22Rv1 (cell line): ENCODE measurements at regions not wholly inside any gene's neighbourhood (a gene's known extent, or its start where the extent isn't known, plus 50 kb on each side); places are given as distances from the start of the nearest gene placed in this dataset.

Experiments
- ZFX ChIP-seq: fragments of 450-650 bp; IDR thresholded peaks from 2 replicates; pipeline ENCODE4 v1.6.1; 2017; ENCODE audit warnings: antibody characterized with exemption, borderline replicate concordance
- TF ChIP-seq, protein P1 (sequence below): fragments of 450-650 bp; IDR thresholded peaks from 2 replicates; pipeline ENCODE4 v1.5.1; 2017; ENCODE audit warnings: mild to moderate bottlenecking

DNA sequence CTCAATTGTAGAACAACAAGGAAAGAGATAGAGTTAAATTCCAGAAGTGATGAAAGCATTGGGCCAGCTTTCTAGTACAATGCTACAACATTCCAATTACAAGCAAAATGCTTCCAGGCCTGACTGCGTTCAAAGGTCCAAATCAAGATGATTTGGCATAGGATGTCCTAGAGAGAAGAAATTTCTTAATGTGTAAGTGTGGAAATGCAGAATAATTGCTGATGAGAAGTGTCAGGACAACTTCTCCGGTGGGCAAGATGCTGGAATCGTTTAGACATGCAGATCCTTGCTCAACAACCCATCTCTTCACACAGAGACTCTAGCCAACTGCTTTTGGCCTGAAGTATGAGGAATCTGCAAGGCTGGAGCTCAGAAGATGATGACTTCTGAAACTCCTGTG lies 71.1 kb upstream of the PDZRN3 start:
- TF ChIP-seq, protein P1, sequence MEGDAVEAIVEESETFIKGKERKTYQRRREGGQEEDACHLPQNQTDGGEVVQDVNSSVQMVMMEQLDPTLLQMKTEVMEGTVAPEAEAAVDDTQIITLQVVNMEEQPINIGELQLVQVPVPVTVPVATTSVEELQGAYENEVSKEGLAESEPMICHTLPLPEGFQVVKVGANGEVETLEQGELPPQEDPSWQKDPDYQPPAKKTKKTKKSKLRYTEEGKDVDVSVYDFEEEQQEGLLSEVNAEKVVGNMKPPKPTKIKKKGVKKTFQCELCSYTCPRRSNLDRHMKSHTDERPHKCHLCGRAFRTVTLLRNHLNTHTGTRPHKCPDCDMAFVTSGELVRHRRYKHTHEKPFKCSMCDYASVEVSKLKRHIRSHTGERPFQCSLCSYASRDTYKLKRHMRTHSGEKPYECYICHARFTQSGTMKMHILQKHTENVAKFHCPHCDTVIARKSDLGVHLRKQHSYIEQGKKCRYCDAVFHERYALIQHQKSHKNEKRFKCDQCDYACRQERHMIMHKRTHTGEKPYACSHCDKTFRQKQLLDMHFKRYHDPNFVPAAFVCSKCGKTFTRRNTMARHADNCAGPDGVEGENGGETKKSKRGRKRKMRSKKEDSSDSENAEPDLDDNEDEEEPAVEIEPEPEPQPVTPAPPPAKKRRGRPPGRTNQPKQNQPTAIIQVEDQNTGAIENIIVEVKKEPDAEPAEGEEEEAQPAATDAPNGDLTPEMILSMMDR: no peak
- TF ChIP-seq ZFX: no peak
